ENCODE measurements at regions not wholly inside any gene's neighbourhood (a gene's known extent, or its start where the extent isn't known, plus 50 kb on each side); places are given as distances from the start of the nearest gene placed in this dataset.

- TF ChIP-seq POLR2A (IDR thresholded peaks at IDR 0.05) (no peak), EP300 (IDR thresholded peaks at IDR 0.05) (no peak), CTCF (IDR thresholded peaks at IDR 0.05) (no peak)
These were observed 516.1 kb upstream of the NAALADL2 start for GRCh38 chr3:174342941-174343501.

Measured in gastroesophageal sphincter (tissue), 3 donors.